GM18858 (cell line): ENCODE measurements at regions not wholly inside any gene's neighbourhood (a gene's known extent, or its start where the extent isn't known, plus 50 kb on each side); places are given as distances from the start of the nearest gene placed in this dataset.

Experiments
- ATAC-seq: cut with Tn5 transposase; IDR thresholded peaks from one replicate; pipeline ENCODE4 v1.9.1; 2021; ENCODE audit not compliant: unreplicated experiment

GRCh38 chr2:118527571-118527970 lies 319.9 kb downstream of the EN1 start:
- no peak for ATAC-seq

- no peak for ATAC-seq
Measured at GRCh38 chr2:118525346-118525745, 322.1 kb downstream of the EN1 start.

- ATAC-seq: no peak
Measured at GRCh38 chr2:118524911-118525310, 322.5 kb downstream of the EN1 start.

- ATAC-seq: no peak
Measured at GRCh38 chr2:118523761-118524160, 323.7 kb downstream of the EN1 start.

- ATAC-seq: no peak
Measured at GRCh38 chr2:118521960-118522359, 325.5 kb downstream of the EN1 start.

- ATAC-seq: no peak
Measured at GRCh38 chr2:118521272-118521671, 326.2 kb downstream of the EN1 start.

- ATAC-seq: no peak
Measured at GRCh38 chr2:118520246-118520645, 327.2 kb downstream of the EN1 start.

GRCh38 chr2:118519511-118519910 lies 327.9 kb downstream of the EN1 start:
- ATAC-seq: no peak

GRCh38 chr2:118510807-118511206 lies 336.6 kb downstream of the EN1 start:
- no peak for ATAC-seq

- no peak for ATAC-seq
Measured at GRCh38 chr2:118509319-118510004, 338.0 kb downstream of the EN1 start.

GRCh38 chr2:118508282-118508681 lies 339.2 kb downstream of the EN1 start:
- ATAC-seq: no peak

- no peak for ATAC-seq
Measured at GRCh38 chr2:118505436-118505835, 342.0 kb downstream of the EN1 start.

- ATAC-seq: no peak
Measured at GRCh38 chr2:118502106-118502505, 345.3 kb downstream of the EN1 start.

- ATAC-seq: no peak
Measured at GRCh38 chr2:118498943-118499342, 348.5 kb downstream of the EN1 start.

GRCh38 chr2:118496870-118497611 lies 350.4 kb downstream of the EN1 start:
- ATAC-seq: no peak

GRCh38 chr2:118496467-118496866 lies 351.0 kb downstream of the EN1 start:
- ATAC-seq: no peak

- ATAC-seq: no peak
Measured at GRCh38 chr2:118495290-118495689, 352.2 kb downstream of the EN1 start.

- ATAC-seq: no peak
Measured at GRCh38 chr2:118493213-118493612, 354.2 kb downstream of the EN1 start.

- no peak for ATAC-seq
Measured at GRCh38 chr2:118492335-118492734, 355.1 kb downstream of the EN1 start.

GRCh38 chr2:118490330-118490729 lies 357.1 kb downstream of the EN1 start:
- ATAC-seq: no peak

- no peak for ATAC-seq
Measured at GRCh38 chr2:118489712-118490299, 357.6 kb downstream of the EN1 start.

GRCh38 chr2:118481299-118481698 lies 366.1 kb downstream of the EN1 start:
- ATAC-seq: no peak
